Testis (tissue), 2 donors: ENCODE measurements at regions not wholly inside any gene's neighbourhood (a gene's known extent, or its start where the extent isn't known, plus 50 kb on each side); places are given as distances from the start of the nearest gene placed in this dataset.

ENCODE experiments used
- CTCF ChIP-seq, 3 experiments: fragments of 450-650 bp in 2 of 3; fragments of 200-600 bp in 1 of 3; sonication (generic) in 1 of 3; IDR thresholded peaks; one replicate each; pipeline ENCODE4 v1.5.1; 2016 to 2019; ENCODE audit warnings: antibody characterized with exemption in 3 of 3, mild to moderate bottlenecking in 2 of 3, moderate library complexity in 1 of 3
- POLR2A ChIP-seq: fragments of 450-650 bp; IDR thresholded peaks from one replicate; pipeline ENCODE4 v1.6.1; 2017; ENCODE audit warnings: antibody characterized with exemption, mild to moderate bottlenecking, moderate library complexity

DNA sequence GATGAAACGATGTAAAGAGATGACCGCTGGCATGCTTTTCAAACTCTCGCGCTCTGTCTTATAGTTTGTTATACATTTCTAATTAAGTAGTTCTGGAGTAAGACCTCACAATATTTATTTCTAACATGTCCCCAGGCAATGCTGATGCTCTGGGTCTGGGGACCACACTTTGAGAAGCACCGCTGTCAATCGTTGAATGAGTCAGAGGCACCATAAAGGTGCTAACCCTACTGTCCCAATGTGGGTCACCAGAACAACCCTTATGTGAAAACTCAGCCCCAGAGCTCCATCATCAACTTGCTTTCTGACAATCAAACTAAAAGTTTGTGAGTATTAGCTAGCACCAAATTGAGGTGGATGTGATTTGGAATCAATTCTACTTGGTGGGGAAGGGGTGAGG, 284.1 kb upstream of the PRKCQ start:
- no peak for TF ChIP-seq CTCF (IDR thresholded peaks at IDR 0.05)
- no peak for TF ChIP-seq POLR2A
